GM20431 (cell line): ENCODE measurements at regions not wholly inside any gene's neighbourhood (a gene's known extent, or its start where the extent isn't known, plus 50 kb on each side); places are given as distances from the start of the nearest gene placed in this dataset.
"Not testable (repeated sequence)": the region's sequence is repeated elsewhere in the genome, so short reads cannot be mapped to it uniquely, and the experiment has no call there.

Experiments used
- in situ Hi-C: fragments of 300-500 bp; cut with MseI, MboI; formaldehyde crosslinking; loops from one replicate; pipeline ENCODE4 v1.15.0; 2020; ENCODE audit warnings: low sequenced_read_pairs; ENCODE audit not compliant: unreplicated experiment

DNA sequence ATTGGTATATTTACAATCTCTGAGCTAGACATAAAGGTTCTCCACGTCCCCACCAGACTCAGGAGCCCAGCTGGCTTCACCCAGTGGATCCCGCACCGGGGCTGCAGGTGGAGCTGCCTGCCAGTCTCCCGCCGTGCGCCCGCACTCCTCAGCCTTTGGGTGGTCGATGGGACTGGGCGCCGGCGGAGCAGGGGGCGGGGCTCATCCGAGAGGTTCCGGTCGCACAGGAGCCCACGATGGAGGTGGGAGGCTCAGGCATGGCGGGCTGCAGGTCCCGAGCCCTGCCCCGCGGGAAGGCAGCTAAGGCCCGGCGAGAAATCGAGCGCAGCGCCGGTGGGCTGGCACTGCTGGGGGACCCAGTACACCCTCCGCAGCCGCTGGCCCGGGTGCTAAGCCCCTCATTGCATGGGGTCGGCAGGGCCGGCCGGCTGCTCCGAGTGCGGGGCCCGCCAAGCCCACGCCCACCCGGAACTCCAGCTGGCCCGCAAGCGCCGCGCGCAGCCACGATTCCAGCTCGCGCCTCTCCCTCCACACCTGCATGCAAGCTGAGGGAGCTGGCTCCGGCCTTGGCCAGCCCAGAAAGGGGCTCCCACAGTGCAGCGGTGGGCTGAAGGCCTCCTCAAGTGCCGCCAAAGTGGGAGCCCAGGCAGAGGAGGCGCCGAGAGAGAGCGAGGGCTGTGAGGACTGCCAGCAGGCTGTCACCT lies 396.8 kb upstream of the LCORL start:
- in situ Hi-C loops, result not testable (repeated sequence)

DNA sequence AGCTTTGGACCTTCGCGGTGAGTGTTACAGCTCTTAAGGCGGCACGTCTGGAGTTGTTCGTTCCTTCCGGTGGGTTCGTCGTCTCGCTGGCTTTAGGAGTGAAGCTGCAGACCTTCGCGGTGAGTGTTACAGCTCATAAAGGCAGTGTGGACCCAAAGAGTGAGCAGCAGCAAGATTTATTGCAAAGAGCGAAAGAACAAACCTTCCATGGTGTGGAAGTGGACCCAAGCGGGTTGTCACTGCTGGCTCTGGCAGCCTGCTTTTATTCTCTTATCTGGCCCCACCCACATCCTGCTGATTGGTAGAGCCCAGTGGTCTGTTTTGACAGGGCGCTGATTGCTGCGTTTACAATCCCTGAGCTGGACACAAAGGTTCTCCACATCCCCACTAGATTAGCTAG lies 396.1 kb upstream of the LCORL start:
- in situ Hi-C loops, result not testable (repeated sequence)

DNA sequence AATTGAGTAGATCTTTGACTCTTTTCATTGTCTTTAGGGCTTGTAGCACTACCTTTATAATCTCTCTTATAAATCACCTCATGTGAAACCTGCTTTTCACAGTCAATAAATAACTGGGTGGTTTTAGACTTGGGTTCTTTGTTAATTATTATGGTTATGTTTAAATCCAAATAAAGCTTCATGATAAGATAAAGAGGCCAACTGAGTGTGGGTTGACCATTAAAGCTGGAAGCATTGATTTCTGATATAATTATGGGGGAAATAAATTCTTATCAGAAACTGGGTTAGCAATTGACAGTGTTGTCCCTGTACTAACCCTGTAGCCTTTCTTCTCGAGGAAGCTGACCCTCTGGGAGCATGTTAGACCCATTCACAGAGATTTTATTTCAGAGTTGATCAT lies 384.7 kb upstream of the LCORL start:
- in situ Hi-C loops, result no loop called here

DNA sequence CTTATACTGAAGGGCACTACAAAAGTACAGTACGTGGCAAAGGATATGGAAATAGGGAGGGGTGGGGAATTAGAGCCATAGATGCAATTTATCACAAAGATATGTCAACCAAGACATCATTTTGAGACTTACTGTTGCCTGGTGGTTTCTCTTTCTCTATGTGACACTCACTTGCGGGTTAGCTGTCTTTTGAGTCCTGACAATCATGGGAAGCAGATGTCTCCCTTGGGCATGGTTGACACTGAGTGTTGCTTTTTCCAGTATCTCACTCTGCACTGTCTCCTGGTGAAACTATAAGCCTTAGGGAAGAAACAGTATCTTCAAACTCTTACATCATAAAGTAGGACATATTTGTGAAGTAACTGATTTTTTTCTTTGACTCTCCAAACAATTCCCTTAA lies 383.5 kb upstream of the LCORL start:
- in situ Hi-C loops, result no loop called here

DNA sequence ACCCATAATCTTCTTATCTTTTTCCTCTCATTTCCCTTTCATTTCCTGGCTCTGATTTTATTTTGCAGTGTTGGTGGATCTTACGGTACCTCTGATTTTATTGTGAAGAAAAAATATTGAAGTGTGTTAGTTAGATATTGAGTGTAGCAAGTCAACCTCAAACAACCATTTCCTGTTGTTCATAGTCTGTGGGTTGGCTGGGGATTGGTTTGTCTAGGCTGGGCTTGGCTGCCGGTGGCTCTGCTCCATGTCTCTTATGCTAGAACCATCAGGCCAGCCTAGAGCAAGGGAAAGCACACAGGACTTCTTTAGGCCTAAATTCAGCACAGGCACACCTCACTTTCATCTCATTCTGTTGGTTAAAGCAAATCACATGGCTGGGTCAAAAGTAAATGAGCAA lies 383.1 kb upstream of the LCORL start:
- in situ Hi-C loops, result no loop called here

DNA sequence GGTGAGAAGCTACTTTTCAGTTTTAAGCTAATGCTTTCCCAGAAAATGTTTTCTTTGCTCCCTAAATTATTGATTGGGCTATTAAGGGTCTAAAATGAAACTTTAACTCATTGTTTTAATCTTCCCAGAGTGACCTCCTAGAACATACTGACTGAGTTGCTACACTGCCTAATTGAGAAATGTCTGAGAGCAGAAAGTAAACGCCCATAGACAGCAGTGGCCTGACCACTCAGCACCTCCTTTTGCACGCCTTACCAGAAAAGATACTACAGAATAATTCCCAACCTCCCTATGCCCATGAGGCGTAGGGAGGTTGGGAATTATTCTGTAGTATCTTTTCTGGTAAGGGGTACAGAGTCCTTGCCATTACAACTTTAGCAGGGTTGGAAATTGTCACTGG lies 381.8 kb upstream of the LCORL start:
- in situ Hi-C loops, result no loop called here

DNA sequence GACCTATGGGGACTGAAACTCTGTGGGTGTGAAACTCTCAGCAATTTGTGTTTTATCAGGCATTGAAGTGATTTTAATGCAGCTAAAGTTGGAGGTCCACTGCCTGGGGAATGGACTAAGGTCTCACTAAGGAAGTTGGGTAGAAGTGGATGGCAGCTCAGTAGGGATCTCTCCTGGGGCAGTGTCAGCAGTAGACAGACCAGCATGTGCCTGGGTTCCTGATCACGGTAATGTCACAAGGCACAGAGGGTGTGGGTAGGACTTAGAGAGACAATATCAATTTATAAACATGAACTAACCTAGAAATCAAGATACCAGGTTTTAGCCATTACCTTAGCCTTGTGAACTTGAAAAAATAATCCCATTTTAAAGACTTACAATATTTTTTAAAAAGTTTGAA lies 380.3 kb upstream of the LCORL start:
- in situ Hi-C loops, result no loop called here

DNA sequence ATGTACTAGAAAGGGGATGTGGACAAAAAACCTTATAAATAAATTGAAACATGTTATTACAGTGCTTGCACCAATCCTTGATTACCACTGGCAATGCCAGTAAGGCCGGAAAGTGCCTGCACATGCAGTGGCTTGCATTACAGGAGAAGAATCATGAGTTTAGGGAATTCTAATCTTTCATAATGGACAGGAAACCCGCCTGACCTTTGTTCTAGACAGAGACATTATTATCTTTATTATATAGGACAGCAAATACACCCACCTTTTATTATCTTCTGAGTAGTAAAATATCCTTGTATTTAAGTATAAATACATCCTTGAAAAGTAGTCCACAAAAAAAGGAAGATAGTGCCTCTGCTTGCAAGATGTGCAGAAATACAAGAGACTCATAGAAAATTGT lies 379.9 kb upstream of the LCORL start:
- in situ Hi-C loops, result no loop called here

DNA sequence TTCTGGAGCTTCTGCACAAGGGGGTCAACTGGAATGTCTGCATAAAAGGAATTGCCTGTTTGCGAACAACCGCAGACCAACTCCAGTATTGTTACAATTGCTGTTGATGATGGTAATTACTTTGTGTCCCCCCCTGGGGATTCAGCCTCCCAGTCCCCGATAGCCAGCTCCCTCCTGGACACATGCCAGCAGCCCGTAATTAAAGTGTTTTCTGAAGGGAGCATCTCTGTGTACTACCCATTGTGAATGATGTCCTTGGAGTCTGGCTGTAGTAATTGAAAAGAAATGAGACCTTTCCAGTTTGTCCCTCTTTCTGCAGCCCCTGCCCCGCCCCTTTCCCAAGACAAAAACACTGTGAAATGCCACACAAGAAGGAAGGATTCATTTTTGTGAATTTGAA lies 377.1 kb upstream of the LCORL start:
- in situ Hi-C loops, result no loop called here

DNA sequence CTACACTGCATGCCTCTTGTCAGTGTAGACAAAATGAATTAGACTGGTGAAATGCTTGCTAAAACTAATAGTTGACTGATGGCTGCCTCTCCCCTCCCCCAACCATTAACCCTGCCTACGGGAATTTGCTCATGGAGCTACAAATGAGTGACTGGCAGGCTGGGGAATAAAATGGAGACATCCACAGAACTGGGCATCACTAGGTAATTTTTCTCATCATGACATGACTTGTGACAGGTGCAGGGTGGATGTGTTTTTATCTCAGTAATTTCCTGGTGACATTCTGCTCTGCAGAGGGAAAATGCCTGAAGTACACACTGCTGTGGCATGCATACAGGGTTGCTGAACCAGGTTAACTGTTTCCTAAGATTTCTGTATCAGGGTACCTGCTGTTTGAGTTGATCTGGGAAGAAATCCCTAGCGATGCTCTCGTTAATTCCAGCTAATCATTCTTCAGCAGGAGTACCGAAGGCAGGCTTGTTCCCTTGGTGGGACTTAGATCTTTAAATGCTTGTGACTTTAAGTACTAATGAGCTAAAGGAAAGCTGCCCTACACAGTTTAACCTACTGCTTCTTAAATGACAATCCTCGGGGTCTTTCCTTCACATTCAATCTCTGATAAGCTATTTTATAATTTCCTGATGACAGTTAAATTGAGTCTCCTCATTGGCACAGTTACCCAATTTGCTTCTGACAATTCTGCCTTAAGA lies 376.3 kb upstream of the LCORL start:
- in situ Hi-C loops, result no loop called here

DNA sequence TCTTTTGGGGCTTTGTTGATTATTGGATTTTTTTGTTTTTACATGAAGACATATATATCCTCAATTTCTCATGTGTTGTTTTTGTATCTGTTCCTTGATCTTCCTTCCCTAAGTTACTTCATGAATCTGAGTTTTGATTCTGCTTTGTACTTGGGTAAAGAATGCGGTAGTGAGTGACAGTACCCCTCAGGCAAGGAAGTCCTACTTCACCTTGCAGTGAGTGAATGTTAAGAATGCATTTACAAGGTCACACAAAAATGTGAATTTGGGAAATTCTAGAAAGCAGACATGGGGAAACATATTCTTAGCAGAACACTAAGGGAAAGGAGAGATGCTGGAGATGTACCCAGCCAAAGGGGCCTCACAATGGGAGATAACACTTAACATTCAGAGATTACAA lies 373.1 kb upstream of the LCORL start:
- in situ Hi-C loops, result no loop called here

DNA sequence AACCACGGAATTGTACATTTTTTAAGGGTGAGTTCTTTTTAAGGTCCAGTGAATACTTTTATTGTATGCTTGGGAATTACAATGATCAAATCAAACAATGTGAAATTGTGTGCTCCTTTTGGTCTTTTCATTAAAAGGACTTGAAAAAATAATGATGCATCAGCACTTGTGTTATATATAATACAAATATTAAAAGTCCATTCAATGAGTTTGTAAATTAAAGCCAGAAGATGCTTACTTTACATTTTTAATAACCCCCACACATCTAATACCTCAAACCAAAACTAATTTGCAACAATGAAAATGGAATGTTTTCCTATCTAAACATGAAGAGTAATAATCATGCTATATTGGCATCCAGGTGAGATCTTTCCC lies 369.8 kb upstream of the LCORL start:
- in situ Hi-C loops, result no loop called here

DNA sequence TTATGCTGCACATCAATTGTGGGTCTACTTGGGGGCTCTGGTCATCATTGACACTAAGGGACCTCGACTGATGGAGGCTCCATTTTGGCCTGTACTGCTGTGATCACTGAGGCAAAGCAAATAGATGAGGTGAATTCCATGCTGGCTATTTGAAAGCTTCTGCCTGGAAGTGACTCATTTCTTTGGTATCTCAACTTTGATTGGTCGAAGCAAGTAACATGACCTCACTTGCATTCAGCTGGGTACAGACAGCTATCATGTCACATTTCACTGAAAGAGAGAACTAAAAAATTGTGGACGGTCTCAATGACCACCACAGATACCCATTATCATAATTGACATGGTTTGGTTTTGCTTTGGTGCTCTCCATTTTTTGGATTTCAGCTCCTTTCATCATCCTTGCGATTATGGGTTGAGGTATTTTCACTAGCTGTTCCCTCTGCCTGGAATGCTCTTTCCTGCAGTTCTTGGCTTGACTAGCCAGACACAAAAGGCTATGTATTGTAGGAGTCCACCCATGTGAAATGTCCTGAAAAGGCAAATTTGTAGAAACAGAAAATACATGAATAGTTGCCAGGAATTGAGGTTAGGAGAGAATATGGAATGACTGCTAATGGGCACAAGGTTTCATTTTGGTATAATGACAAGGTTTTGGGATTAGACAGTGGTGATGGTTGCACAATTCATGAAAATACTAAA lies 369.2 kb upstream of the LCORL start:
- in situ Hi-C loops, result no loop called here

DNA sequence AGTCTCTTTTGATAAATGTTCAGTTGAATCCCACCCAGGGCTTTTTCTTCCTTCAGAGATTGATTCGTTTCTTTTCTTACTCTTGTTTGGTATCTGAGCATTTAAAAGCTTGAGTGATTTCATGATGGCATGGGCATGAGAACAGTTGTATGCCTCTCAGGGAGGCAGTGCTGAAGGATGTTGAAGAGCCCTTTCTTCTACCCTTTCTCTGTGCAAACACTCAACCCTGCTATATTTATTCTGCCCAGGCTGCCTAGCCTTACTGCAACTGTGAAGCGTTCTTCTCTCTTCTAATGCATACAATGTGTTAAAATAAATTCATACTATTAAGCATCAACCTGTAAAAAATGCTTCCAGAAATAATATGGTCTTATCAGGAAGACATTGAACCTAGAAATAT lies 367.6 kb upstream of the LCORL start:
- in situ Hi-C loops, result no loop called here

DNA sequence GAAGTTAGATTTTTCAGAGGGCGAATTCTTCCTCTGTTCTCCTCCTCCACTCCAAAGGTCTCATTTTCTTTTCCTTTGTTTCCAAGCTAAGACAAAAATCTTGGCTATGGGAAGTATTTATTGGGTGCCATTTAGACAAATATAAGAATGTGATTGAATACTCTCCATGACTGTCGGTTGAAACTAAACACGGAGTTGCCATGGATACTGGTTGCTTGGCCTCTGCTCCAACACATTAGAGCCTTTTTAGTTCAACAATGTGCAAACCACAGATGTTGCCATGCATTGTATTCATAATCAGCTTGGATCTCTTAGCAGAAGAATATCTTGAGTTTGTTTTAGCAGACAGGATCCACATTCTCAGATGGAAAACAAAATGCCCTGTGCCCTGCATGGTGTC lies 366.5 kb upstream of the LCORL start:
- in situ Hi-C loops, result no loop called here

DNA sequence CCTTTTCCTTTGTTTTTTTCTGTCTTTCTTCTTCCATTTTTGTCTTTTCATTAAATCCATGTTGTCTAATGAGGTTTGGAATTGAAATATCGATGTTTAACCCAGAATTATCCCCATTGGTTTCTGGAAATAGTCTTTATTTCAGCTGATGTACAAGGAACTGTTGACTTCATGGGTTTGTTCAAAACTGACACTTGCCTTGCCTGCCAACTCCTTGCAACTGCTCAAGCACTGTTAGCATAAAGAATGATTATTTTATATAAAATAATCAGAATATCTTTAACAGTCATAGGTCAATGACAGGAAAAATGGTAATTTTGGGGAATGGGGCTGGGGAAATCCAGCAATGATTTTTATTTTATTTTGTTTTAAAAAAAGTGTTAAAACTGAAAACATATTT lies 359.6 kb upstream of the LCORL start:
- in situ Hi-C loops, result no loop called here

DNA sequence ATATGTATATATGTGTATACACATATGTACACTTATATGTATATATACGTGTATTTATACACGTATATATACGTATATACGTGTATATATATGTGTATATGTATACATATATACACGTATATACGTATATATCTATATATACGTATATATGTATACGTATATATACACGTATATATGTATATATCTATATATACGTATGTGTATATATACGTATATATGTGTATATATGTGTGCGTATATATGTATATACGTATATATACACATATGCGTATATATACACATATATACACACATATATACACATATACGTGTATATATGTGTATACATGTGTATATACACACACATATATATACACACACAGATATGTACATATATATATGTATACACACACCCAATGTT lies 348.0 kb upstream of the LCORL start:
- in situ Hi-C loops, result loop anchor here (25.0 kb wide), 1 partner anchor 557 kb away; the partner anchor contains the start of genes DCAF16 and NCAPG

DNA sequence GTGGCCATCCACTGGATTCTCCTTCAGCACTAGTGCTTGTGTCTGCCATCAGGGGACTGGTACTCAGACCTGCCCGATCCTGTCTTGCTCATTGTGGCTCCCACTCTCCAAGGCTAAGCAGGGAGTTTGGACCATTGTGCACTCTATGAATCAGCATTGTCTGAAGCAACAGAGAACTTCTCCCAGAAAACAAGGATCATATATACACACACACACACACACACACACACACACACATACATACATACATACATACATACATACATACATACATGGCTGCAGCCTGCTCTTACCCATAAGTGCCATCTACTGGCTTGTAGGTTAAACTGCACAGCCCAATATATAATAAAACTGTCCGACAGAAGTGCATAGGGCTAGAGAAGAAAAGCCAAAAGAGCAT lies 345.3 kb upstream of the LCORL start:
- in situ Hi-C loops, result loop anchor here (25.0 kb wide), 1 partner anchor 555 kb away; the partner anchor contains the start of genes DCAF16 and NCAPG

DNA sequence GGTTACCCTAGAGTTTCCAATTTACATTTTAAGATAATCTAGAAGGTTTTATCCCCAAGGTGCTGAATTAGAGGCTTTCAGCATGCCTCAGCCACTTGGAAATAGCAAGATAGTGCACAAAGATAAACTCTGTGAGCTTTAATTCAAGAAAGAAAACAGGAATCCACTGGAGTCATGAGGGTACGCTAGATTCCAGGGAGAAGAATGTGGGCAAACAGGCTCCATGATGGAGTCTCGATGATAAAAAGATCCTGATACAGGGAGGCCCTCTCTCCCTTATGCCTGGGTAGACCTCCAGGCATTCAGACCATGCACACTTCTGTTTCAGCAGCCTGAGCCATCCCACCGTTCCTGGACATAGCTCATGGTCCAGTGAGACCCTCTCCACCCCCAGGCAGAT lies 344.6 kb upstream of the LCORL start:
- in situ Hi-C loops, result loop anchor here (25.0 kb wide), 1 partner anchor 554 kb away; the partner anchor contains the start of genes DCAF16 and NCAPG

DNA sequence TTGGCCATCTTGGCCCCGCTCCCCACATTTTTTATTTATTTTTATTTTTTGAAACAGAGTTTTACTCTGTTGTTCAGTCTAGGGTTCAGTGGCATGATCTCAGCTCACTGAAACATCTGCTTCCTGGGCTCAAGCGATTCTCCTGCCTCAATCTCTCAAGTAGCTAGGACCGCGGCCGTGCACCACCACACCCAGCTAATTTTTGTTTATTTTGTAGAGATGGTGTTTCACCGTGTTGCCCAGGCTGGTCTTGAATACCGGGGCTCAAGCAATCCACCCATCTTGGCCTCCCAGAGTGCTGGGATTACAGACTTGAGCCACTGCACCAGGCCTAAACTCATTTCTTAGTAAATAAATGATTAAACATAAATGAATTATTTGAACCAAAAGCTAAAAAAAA lies 322.0 kb upstream of the LCORL start:
- in situ Hi-C loops, result no loop called here

DNA sequence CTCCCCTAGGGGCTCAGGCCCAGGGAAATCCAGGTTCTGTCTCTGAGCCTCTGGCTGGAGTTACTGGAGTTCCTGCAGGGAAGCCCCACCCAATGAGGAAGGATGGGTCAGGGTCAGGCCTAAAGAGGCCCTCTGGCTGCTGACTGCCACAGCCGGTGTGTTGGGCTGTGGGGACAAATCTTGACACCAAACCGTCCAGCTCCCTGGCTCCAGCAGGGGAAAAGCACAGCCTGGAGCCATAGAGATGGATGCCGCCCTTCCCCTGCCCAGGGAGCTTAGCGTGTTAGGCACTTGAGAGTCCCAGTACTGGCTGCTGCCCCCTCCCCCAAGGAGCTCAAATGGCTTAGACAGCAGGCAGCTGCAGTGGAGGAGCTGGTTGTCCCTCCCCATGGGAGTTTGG lies 321.3 kb upstream of the LCORL start:
- in situ Hi-C loops, result no loop called here
